HL-60/S4 (cell line): ENCODE measurements at regions not wholly inside any gene's neighbourhood (a gene's known extent, or its start where the extent isn't known, plus 50 kb on each side); places are given as distances from the start of the nearest gene placed in this dataset.

Experiments used
- in situ Hi-C: fragments of 300-500 bp; cut with MboI; formaldehyde crosslinking; loops from 2 replicates; pipeline ENCODE4 v1.14.3; 2022; ENCODE audit warnings: low sequenced_read_pairs

GRCh38 chr20:22908944-22909343 lies 126.2 kb upstream of the SSTR4 start:
- in situ Hi-C loops: no loop called here

- in situ Hi-C loops: no loop called here
These were observed 125.7 kb upstream of the SSTR4 start for GRCh38 chr20:22909436-22909835.

GRCh38 chr20:22910287-22910852 lies 124.7 kb upstream of the SSTR4 start:
- in situ Hi-C loops: no loop called here

GRCh38 chr20:22914291-22914690 lies 120.8 kb upstream of the SSTR4 start:
- in situ Hi-C loops: no loop called here

GRCh38 chr20:22915512-22915911 lies 119.6 kb upstream of the SSTR4 start:
- in situ Hi-C loops: no loop called here

GRCh38 chr20:22916021-22916842 lies 118.9 kb upstream of the SSTR4 start:
- in situ Hi-C loops: no loop called here

GRCh38 chr20:22918286-22918983 lies 116.7 kb upstream of the SSTR4 start:
- in situ Hi-C loops: no loop called here

GRCh38 chr20:22920898-22921297 lies 114.2 kb upstream of the SSTR4 start:
- in situ Hi-C loops: no loop called here

GRCh38 chr20:22921595-22922421 lies 113.3 kb upstream of the SSTR4 start:
- in situ Hi-C loops: no loop called here

- in situ Hi-C loops: no loop called here
These were observed 112.1 kb upstream of the SSTR4 start for GRCh38 chr20:22922987-22923386.

GRCh38 chr20:22924046-22924737 lies 110.9 kb upstream of the SSTR4 start:
- in situ Hi-C loops: no loop called here

GRCh38 chr20:22924949-22925612 lies 110.0 kb upstream of the SSTR4 start:
- in situ Hi-C loops: no loop called here

GRCh38 chr20:22925613-22925983 lies 109.5 kb upstream of the SSTR4 start:
- in situ Hi-C loops: no loop called here

- in situ Hi-C loops: no loop called here
These were observed 107.6 kb upstream of the SSTR4 start for GRCh38 chr20:22927537-22927936.

GRCh38 chr20:22928679-22929078 lies 106.4 kb upstream of the SSTR4 start:
- in situ Hi-C loops: no loop called here

GRCh38 chr20:22929661-22930060 lies 105.5 kb upstream of the SSTR4 start:
- in situ Hi-C loops: no loop called here

- in situ Hi-C loops: no loop called here
These were observed 103.2 kb upstream of the SSTR4 start for GRCh38 chr20:22931653-22932608.

- in situ Hi-C loops: no loop called here
These were observed 95.9 kb upstream of the SSTR4 start for GRCh38 chr20:22939181-22939580.

- in situ Hi-C loops: no loop called here
These were observed 94.8 kb upstream of the SSTR4 start for GRCh38 chr20:22940350-22940749.
